OCI-LY1 (cell line): ENCODE measurements at regions not wholly inside any gene's neighbourhood (a gene's known extent, or its start where the extent isn't known, plus 50 kb on each side); places are given as distances from the start of the nearest gene placed in this dataset.
A peak's percentile ranks its signal among the peaks of the same experiment; 100 is the strongest.

Experiments
- H2AFZ ChIP-seq: fragments of 200-600 bp; sonication (generic), shearing (Covaris generic); 2 replicates; pipeline ENCODE4 v1.6.0; 2014; ENCODE audit warnings: antibody characterized with exemption, mild to moderate bottlenecking, low read length
- H3F3A ChIP-seq: fragments of 200-600 bp; sonication (generic), shearing (Covaris generic); 2 replicates; pipeline ENCODE4 v1.6.0; 2014; ENCODE audit warnings: mild to moderate bottlenecking, antibody characterized with exemption, low read length, moderate library complexity; ENCODE audit not compliant: insufficient read depth
- H3K27ac ChIP-seq: fragments of 200-600 bp; sonication (generic); 2 replicates; pipeline ENCODE4 v1.5.1; 2014; ENCODE audit warnings: low read length, mixed run types, mild to moderate bottlenecking, low read depth; ENCODE audit not compliant: poor library complexity, severe bottlenecking
- H3K27me3 ChIP-seq: fragments of 200-600 bp; sonication (generic); 2 replicates; pipeline ENCODE4 v1.6.0; 2014; ENCODE audit warnings: antibody characterized with exemption, mild to moderate bottlenecking, low read length, moderate library complexity; ENCODE audit not compliant: insufficient read depth
- H3K36me3 ChIP-seq: fragments of 200-600 bp; sonication (generic); 2 replicates; pipeline ENCODE4 v1.6.1; 2014; ENCODE audit warnings: mild to moderate bottlenecking, antibody characterized with exemption, low read length, moderate library complexity, mixed read lengths; ENCODE audit not compliant: insufficient read depth
- H3K4me1 ChIP-seq: fragments of 200-600 bp; sonication (generic); 2 replicates; pipeline ENCODE4 v1.5.1; 2014; ENCODE audit warnings: mild to moderate bottlenecking, low read length, moderate library complexity; ENCODE audit not compliant: insufficient read depth, severe bottlenecking
- H3K4me2 ChIP-seq: fragments of 200-600 bp; sonication (generic), shearing (Covaris generic); 2 replicates; pipeline ENCODE4 v1.6.1; 2014; ENCODE audit warnings: low read length
- H3K4me3 ChIP-seq: fragments of 200-600 bp; sonication (generic); 2 replicates; pipeline ENCODE4 v1.5.1; 2014; ENCODE audit warnings: low read length, low read depth, mild to moderate bottlenecking, mixed read lengths; ENCODE audit not compliant: poor library complexity, severe bottlenecking
- H3K79me2 ChIP-seq: fragments of 200-600 bp; shearing (Covaris generic); 2 replicates; pipeline ENCODE4 v1.6.1; 2016; ENCODE audit warnings: mixed run types, low read length, mixed read lengths; ENCODE audit not compliant: insufficient read depth
- H3K9ac ChIP-seq: fragments of 200-600 bp; sonication (generic), shearing (Covaris generic); 2 replicates; pipeline ENCODE4 v1.6.1; 2014; ENCODE audit warnings: mild to moderate bottlenecking, low read length, mixed read lengths
- H3K9me2 ChIP-seq: fragments of 200-600 bp; sonication (generic), shearing (Covaris generic); 2 replicates; pipeline ENCODE4 v1.6.1; 2014; ENCODE audit warnings: low read depth, mild to moderate bottlenecking, low read length, mixed read lengths
- H3K9me3 ChIP-seq: fragments of 200-600 bp; shearing (Covaris generic); 2 replicates; pipeline ENCODE4 v1.6.1; 2014; ENCODE audit warnings: low read length, mixed read lengths
- H4K20me1 ChIP-seq: fragments of 200-600 bp; sonication (generic), shearing (Covaris generic); 2 replicates; pipeline ENCODE4 v1.6.0; 2016; ENCODE audit warnings: mild to moderate bottlenecking, low read length; ENCODE audit not compliant: insufficient read depth
- EZH2 ChIP-seq: fragments of 200-600 bp; sonication (generic), shearing (Covaris generic); IDR thresholded peaks from 2 replicates; pipeline ENCODE4 v1.8.0; 2017; ENCODE audit warnings: borderline replicate concordance, mixed run types, mild to moderate bottlenecking, antibody characterized with exemption, low read length, moderate library complexity, mixed read lengths
- TF ChIP-seq, protein P1 (sequence below): fragments of 200-600 bp; sonication (generic), shearing (Covaris generic); IDR thresholded peaks from 2 replicates; pipeline ENCODE4 v1.5.1; 2017; ENCODE audit warnings: mild to moderate bottlenecking, antibody characterized with exemption, low read length, moderate library complexity, mixed read lengths

GRCh38 chr2:6384341-6384740 lies 481.4 kb downstream of the CMPK2 start:
- Histone ChIP-seq H3K9me3 (peaks cover 2% of the 10 kb centered on the region; the same call in 1 of the 2 replicates), H3F3A (no peaks in the 10 kb centered on the region), H4K20me1 (no peaks in the 10 kb centered on the region), H3K4me3 (no peak overlapping the region), H3K4me1 (peaks cover 55% of the 10 kb centered on the region), H3K4me2 (peak overlapping the region; percentile 47; the same call in 1 of the 2 replicates), H3K9ac (peak overlapping the region; percentile 40; the same call in 1 of the 2 replicates), H3K27ac (peak overlapping the region; percentile 90), H3K79me2 (no peaks in the 10 kb centered on the region), H3K27me3 (no peaks in the 10 kb centered on the region), H2AFZ (no peak overlapping the region; the same call in 1 of the 2 replicates), H3K36me3 (no peaks in the 10 kb centered on the region), H3K9me2 (no peaks in the 10 kb centered on the region)
- no peak for TF ChIP-seq EZH2
- TF ChIP-seq, protein P1, sequence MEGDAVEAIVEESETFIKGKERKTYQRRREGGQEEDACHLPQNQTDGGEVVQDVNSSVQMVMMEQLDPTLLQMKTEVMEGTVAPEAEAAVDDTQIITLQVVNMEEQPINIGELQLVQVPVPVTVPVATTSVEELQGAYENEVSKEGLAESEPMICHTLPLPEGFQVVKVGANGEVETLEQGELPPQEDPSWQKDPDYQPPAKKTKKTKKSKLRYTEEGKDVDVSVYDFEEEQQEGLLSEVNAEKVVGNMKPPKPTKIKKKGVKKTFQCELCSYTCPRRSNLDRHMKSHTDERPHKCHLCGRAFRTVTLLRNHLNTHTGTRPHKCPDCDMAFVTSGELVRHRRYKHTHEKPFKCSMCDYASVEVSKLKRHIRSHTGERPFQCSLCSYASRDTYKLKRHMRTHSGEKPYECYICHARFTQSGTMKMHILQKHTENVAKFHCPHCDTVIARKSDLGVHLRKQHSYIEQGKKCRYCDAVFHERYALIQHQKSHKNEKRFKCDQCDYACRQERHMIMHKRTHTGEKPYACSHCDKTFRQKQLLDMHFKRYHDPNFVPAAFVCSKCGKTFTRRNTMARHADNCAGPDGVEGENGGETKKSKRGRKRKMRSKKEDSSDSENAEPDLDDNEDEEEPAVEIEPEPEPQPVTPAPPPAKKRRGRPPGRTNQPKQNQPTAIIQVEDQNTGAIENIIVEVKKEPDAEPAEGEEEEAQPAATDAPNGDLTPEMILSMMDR: no peak

DNA sequence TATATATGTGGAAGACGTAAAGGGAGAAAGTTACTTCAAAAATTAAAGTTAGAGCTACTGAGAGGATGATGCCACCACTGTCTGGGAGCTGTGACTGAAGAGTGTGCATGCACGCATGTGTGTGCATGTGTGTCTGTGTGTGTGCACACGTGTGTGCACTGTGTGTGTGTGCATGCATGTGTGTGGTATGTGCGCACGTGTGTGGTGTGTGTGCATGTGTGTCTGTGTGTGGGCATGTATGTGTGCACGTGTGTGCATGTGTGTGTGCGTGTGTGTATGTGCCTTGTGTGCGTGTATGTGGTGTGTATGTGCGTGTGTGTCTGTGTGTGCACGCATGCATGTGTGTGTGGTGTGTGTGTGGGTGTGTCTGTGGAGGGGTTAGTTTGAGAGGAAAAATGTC lies 473.4 kb downstream of the CMPK2 start:
- H3K9me3 ChIP-seq: peaks cover 4% of the 10 kb centered on the region; the same call in 1 of the 2 replicates
- H3K4me2 ChIP-seq: no peak overlapping the region
- peaks cover 5% of the 10 kb centered on the region for H3K4me1 ChIP-seq
- H3F3A ChIP-seq: no peaks in the 10 kb centered on the region; the same call in 1 of the 2 replicates
- H3K27ac ChIP-seq: no peak overlapping the region
- H3K9ac ChIP-seq: no peak overlapping the region
- no peaks in the 10 kb centered on the region for H4K20me1 ChIP-seq
- H2AFZ ChIP-seq: no peak overlapping the region
- no peaks in the 10 kb centered on the region for H3K79me2 ChIP-seq
- H3K27me3 ChIP-seq: no peaks in the 10 kb centered on the region
- H3K36me3 ChIP-seq: no peaks in the 10 kb centered on the region
- H3K4me3 ChIP-seq: no peak overlapping the region
- TF ChIP-seq EZH2: no peak
- TF ChIP-seq, protein P1: no peak
- no peaks in the 10 kb centered on the region for H3K9me2 ChIP-seq

- no peak overlapping the region for H3K27ac ChIP-seq
These were observed 472.7 kb downstream of the CMPK2 start for GRCh38 chr2:6392966-6393365.

More at GRCh38 chr2:6392966-6393365, 472.7 kb downstream of the CMPK2 start:
- H3K9ac ChIP-seq: no peak overlapping the region
- no peaks in the 10 kb centered on the region for H3K9me2 ChIP-seq
- H3K79me2 ChIP-seq: no peaks in the 10 kb centered on the region
- H3K4me1 ChIP-seq: peaks cover 5% of the 10 kb centered on the region
- no peaks in the 10 kb centered on the region for H3K27me3 ChIP-seq
- H4K20me1 ChIP-seq: no peaks in the 10 kb centered on the region
- no peak overlapping the region for H3K4me3 ChIP-seq
- no peak overlapping the region for H3K4me2 ChIP-seq
- peaks cover 5% of the 10 kb centered on the region; the same call in 1 of the 2 replicates for H3K9me3 ChIP-seq
- no peaks in the 10 kb centered on the region; the same call in 1 of the 2 replicates for H3K36me3 ChIP-seq
- no peaks in the 10 kb centered on the region; the same call in 1 of the 2 replicates for H3F3A ChIP-seq
- peak overlapping the region; percentile 88; the same call in 1 of the 2 replicates for H2AFZ ChIP-seq
- TF ChIP-seq, protein P1: no peak
- no peak for TF ChIP-seq EZH2
